Skeletal muscle satellite cell (primary cell): ENCODE measurements at regions not wholly inside any gene's neighbourhood (a gene's known extent, or its start where the extent isn't known, plus 50 kb on each side); places are given as distances from the start of the nearest gene placed in this dataset.

Experiments
- H3K27me3 ChIP-seq: 2 replicates; pipeline ENCODE4 v1.7.0; 2013; ENCODE audit warnings: low read length; ENCODE audit not compliant: control insufficient read depth, insufficient read depth
- H3K36me3 ChIP-seq: 2 replicates; pipeline ENCODE4 v1.7.0; 2013; ENCODE audit warnings: mild to moderate bottlenecking, control low read depth, low read length; ENCODE audit not compliant: insufficient read depth
- H3K4me1 ChIP-seq: 2 replicates; pipeline ENCODE4 v1.7.0; 2013; ENCODE audit warnings: low read length; ENCODE audit not compliant: control insufficient read depth, insufficient read depth
- H3K4me2 ChIP-seq: 2 replicates; pipeline ENCODE4 v1.7.0; 2013; ENCODE audit warnings: mild to moderate bottlenecking, low read length
- H3K4me3 ChIP-seq: 2 replicates; pipeline ENCODE4 v1.7.0; 2013; ENCODE audit warnings: low read length
- H3K9ac ChIP-seq: 2 replicates; pipeline ENCODE4 v1.7.0; 2013; ENCODE audit warnings: mild to moderate bottlenecking, low read depth, low read length, moderate library complexity
- H3K9me3 ChIP-seq: replicated peaks from 2 replicates; pipeline ENCODE4 v1.7.0; 2013; ENCODE audit warnings: mild to moderate bottlenecking, control low read depth, low read length

GRCh38 chr11:121886005-121886734 is 229.8 kb downstream of the BLID start:
- H3K4me2 ChIP-seq = no peak overlapping the region
- H3K9me3 ChIP-seq = no peaks in the 10 kb centered on the region
- H3K36me3 ChIP-seq = no peaks in the 10 kb centered on the region
- no peak overlapping the region for H3K9ac ChIP-seq
- no peak overlapping the region for H3K4me3 ChIP-seq
- no peaks in the 10 kb centered on the region for H3K27me3 ChIP-seq
- H3K4me1 ChIP-seq = peaks cover 28% of the 10 kb centered on the region

- no peaks in the 10 kb centered on the region for H3K27me3 ChIP-seq
Observed at GRCh38 chr11:121884626-121885025, 231.4 kb downstream of the BLID start.

GRCh38 chr11:121881806-121882205 is 234.2 kb downstream of the BLID start:
- Histone ChIP-seq H3K4me2 (no peak overlapping the region), H3K27me3 (no peaks in the 10 kb centered on the region), H3K4me3 (no peak overlapping the region), H3K4me1 (peaks cover 10% of the 10 kb centered on the region), H3K36me3 (no peaks in the 10 kb centered on the region), H3K9ac (no peak overlapping the region), H3K9me3 (no peaks in the 10 kb centered on the region)

More at GRCh38 chr11:121884626-121885025, 231.4 kb downstream of the BLID start:
- Histone ChIP-seq H3K4me2 (no peak overlapping the region), H3K4me1 (peaks cover 12% of the 10 kb centered on the region), H3K4me3 (no peak overlapping the region), H3K36me3 (no peaks in the 10 kb centered on the region), H3K9me3 (no peaks in the 10 kb centered on the region), H3K9ac (no peak overlapping the region)

GRCh38 chr11:121877152-121877551 is 238.9 kb downstream of the BLID start:
- Histone ChIP-seq H3K4me1 (peaks cover 7% of the 10 kb centered on the region), H3K4me3 (no peak overlapping the region), H3K27me3 (no peaks in the 10 kb centered on the region), H3K36me3 (no peaks in the 10 kb centered on the region), H3K4me2 (no peak overlapping the region), H3K9me3 (no peaks in the 10 kb centered on the region), H3K9ac (no peak overlapping the region)

GRCh38 chr11:121873766-121874165 is 242.2 kb downstream of the BLID start:
- no peak overlapping the region for H3K9ac ChIP-seq
- H3K4me2 ChIP-seq = no peak overlapping the region
- H3K36me3 ChIP-seq = no peaks in the 10 kb centered on the region
- no peak overlapping the region for H3K4me3 ChIP-seq
- no peaks in the 10 kb centered on the region for H3K9me3 ChIP-seq
- H3K27me3 ChIP-seq = no peaks in the 10 kb centered on the region
- H3K4me1 ChIP-seq = peaks cover 5% of the 10 kb centered on the region

GRCh38 chr11:121872356-121872755 is 243.7 kb downstream of the BLID start:
- Histone ChIP-seq H3K4me2 (no peak overlapping the region), H3K36me3 (no peaks in the 10 kb centered on the region), H3K4me3 (no peak overlapping the region), H3K4me1 (peaks cover 5% of the 10 kb centered on the region), H3K9ac (no peak overlapping the region), H3K27me3 (no peaks in the 10 kb centered on the region), H3K9me3 (no peaks in the 10 kb centered on the region)

GRCh38 chr11:121870206-121871045 is 245.6 kb downstream of the BLID start:
- H3K36me3 ChIP-seq = no peaks in the 10 kb centered on the region
- peaks cover 5% of the 10 kb centered on the region for H3K4me1 ChIP-seq
- H3K9me3 ChIP-seq = no peaks in the 10 kb centered on the region
- no peak overlapping the region for H3K4me2 ChIP-seq
- H3K4me3 ChIP-seq = no peak overlapping the region
- no peaks in the 10 kb centered on the region for H3K27me3 ChIP-seq
- no peak overlapping the region for H3K9ac ChIP-seq

- Histone ChIP-seq H3K4me1 (peaks cover 5% of the 10 kb centered on the region), H3K9ac (no peak overlapping the region), H3K4me2 (no peak overlapping the region), H3K27me3 (no peaks in the 10 kb centered on the region), H3K9me3 (no peaks in the 10 kb centered on the region), H3K36me3 (no peaks in the 10 kb centered on the region), H3K4me3 (no peak overlapping the region)
Observed at GRCh38 chr11:121869478-121869877, 246.5 kb downstream of the BLID start.

GRCh38 chr11:121866754-121867153 is 249.3 kb downstream of the BLID start:
- Histone ChIP-seq H3K36me3 (no peaks in the 10 kb centered on the region), H3K9me3 (no peaks in the 10 kb centered on the region), H3K9ac (no peak overlapping the region), H3K4me2 (no peak overlapping the region), H3K27me3 (no peaks in the 10 kb centered on the region), H3K4me3 (no peak overlapping the region), H3K4me1 (peaks cover 5% of the 10 kb centered on the region)

GRCh38 chr11:121864660-121865059 is 251.4 kb downstream of the BLID start:
- Histone ChIP-seq H3K4me2 (no peak overlapping the region), H3K36me3 (no peaks in the 10 kb centered on the region), H3K9ac (no peak overlapping the region), H3K27me3 (no peaks in the 10 kb centered on the region), H3K4me3 (no peak overlapping the region), H3K9me3 (no peaks in the 10 kb centered on the region), H3K4me1 (no peaks in the 10 kb centered on the region)

- no peak overlapping the region for H3K4me2 ChIP-seq
- no peak overlapping the region for H3K4me3 ChIP-seq
- no peaks in the 10 kb centered on the region for H3K27me3 ChIP-seq
- H3K9ac ChIP-seq = no peak overlapping the region
- H3K9me3 ChIP-seq = no peaks in the 10 kb centered on the region
- H3K36me3 ChIP-seq = no peaks in the 10 kb centered on the region
- H3K4me1 ChIP-seq = no peaks in the 10 kb centered on the region
Observed at GRCh38 chr11:121863126-121863525, 252.9 kb downstream of the BLID start.
